NCI-H1105 treated with DMSO at 0.1 percent for 48 hours (cell line): ENCODE measurements at regions not wholly inside any gene's neighbourhood (a gene's known extent, or its start where the extent isn't known, plus 50 kb on each side); places are given as distances from the start of the nearest gene placed in this dataset.
"Not testable (repeated sequence)": the region's sequence is repeated elsewhere in the genome, so short reads cannot be mapped to it uniquely, and the experiment has no call there.

Experiments
- DNase-seq: peaks from one replicate; lab custom pipeline; 2025; lab: John Stamatoyannopoulos, UW

GRCh38 chr12:19625551-19625950 lies 186.3 kb downstream of the AEBP2 start:
- not testable (repeated sequence) for DNase-seq

DNA sequence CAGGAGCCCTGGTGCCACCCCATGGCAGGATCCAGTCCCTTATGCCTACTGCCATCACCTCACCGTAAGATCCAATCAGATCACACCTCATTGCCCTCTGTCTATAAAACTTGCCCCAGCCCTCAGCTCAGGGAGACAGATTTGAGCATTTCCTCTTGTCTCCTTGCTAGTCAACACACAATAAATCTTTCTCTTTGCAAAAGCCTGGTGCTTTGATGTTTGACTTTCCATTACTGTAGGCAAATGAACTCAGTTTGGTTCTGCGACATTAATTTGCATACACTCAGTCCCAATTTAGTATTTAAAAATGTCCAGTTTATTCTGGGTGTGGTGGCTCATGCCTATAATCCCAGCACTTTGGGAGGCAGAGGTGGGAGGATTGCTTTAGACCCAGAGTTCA lies 188.4 kb downstream of the AEBP2 start:
- no peak for DNase-seq

DNA sequence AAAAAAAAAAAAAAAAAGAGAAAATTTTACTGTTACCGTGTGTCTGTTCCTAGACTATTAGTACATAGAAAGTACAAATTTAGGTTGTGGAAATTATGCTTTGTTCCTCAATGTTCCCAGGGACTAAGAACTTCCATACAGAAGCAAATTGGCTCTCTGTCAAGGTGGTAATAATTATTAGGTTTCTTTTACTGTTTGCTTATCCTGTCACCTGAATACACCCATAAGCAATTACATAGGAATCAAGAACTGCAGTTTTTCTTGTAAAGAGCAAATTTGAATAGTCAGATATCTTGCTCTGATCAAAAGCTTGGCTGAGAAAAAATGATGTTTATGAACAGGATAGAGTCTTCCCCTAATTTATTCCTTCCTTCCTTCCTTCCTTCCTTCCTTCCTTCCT lies 191.2 kb downstream of the AEBP2 start:
- DNase-seq = peak; percentile 39

DNA sequence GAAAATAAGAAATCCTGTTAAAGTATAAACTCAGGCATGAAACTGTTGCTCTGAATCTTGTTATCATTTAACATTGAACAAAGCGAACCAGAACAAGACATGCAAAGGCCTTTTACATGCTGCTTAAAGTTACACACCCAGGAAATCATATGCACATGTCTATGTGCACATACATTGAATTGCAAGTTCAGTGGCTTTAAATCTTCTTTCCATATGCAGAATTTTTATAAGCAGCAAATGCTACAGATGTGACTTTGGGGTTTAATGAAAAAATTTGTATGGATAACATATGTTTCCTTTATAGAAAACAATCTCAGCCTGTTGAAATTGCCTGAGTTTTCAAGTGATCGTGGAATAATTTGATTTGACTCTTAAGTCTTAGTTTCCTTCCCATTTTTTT lies 193.9 kb downstream of the AEBP2 start:
- DNase-seq = no peak

DNA sequence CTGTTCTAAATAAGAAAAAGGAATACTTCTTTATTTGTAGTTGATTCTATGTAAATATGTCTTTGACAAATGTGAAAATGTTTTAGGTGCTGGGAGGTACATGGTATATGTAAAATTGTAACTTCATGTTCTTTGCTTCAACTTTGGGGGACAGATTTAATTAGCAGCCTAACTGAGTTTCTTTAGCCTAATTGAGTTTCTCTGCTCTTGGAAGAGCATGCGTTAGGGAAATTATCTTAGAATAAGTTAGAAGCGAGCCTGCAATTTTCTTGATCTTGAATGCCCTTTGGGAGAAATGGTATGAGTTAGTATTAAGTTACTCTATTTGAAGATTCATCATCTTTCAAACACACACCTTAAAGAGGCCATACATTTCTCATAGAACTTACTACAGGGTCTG lies 194.3 kb downstream of the AEBP2 start:
- no peak for DNase-seq

DNA sequence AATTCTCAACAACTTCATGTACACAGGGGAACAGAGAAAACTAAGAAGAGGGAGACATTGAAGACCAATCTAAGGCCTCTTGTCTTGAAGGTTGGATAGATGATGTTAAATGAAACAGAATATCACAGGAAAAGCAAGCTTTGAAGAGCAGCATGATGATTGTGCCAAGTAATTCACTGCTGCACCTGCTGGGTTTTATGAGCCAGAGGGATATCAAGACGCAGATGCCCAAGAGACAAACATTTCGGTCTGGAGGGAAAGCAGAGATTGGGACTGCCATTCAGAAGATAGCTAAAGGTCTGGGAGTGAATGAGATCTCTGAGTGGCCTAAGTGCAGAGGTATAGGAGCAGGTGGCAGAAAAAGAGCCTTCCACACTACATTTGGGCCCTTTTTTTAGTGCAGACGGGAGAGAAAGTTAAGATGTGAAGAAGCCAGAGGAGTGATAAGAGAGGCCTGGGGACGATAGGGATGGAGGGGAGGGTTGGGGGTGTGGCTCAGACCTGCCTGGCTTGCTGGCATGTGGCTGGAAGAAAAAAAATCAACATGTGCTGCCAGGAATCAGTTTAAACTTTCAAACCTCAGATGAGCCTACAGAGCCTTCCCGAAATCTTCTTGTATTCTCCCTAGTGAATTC lies 200.6 kb downstream of the AEBP2 start:
- peak; percentile 76 for DNase-seq

- no peak for DNase-seq
These were observed 202.2 kb downstream of the AEBP2 start for GRCh38 chr12:19641235-19642080.

DNA sequence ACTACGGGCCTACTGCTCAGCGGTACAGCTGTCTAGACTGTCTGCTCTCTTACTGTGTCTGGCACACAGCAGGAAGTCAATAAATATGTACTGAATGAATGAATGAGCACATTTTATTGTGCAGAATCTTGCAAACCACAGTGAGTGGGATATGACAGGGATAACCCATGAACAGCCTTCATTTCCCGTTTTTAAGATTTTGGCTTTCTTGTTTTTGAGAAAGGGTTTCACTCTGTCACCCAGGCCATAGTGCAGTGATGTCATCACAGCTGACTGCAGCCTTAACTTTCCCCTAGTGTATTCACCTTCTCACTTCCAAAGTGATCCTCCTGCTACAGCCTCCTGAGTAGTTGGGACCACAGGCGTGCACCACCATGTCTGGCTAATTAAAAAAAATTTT lies 203.1 kb downstream of the AEBP2 start:
- no peak for DNase-seq

DNA sequence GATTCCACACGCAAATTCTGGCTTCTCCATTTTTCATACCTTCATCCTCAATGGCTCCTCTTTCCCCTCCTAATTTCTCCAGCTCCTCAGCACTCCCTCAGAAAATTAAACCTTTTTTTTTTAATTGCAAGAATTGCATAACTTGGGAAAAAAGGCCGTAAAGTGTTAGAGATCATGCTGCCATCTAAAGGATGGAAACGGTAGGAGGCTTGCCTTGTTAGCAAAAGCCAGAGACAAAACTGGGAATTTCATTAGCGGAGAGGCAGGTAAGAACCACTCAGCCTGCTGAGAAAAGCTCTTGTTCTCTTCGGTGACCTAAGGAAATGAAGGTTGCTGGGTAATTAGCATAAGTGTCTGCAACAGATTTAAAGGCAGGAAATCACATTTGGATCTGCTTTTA lies 204.3 kb downstream of the AEBP2 start:
- DNase-seq = peak; percentile 16

- no peak for DNase-seq
These were observed 205.3 kb downstream of the AEBP2 start for GRCh38 chr12:19644571-19644970.

GRCh38 chr12:19645823-19646222 lies 206.5 kb downstream of the AEBP2 start:
- no peak for DNase-seq

DNA sequence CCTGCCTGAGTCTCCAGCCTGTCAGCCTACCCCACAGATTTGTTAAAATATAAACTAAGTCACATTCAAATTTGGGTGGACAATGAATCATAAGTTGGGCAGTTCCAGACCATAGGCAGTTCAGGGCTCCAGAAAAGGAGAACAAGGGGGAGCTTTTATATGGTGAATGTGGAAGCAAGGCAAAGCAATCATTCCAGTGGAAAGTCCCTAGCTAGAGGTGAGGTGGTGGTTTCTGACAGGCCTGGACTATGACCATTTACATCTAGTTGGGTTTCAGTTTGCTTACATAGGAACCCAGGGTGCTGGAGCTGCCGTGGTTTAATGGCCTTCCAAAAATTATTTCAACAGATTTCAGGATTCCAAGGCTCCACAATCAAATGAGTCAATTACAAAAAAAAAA lies 207.3 kb downstream of the AEBP2 start:
- no peak for DNase-seq

DNA sequence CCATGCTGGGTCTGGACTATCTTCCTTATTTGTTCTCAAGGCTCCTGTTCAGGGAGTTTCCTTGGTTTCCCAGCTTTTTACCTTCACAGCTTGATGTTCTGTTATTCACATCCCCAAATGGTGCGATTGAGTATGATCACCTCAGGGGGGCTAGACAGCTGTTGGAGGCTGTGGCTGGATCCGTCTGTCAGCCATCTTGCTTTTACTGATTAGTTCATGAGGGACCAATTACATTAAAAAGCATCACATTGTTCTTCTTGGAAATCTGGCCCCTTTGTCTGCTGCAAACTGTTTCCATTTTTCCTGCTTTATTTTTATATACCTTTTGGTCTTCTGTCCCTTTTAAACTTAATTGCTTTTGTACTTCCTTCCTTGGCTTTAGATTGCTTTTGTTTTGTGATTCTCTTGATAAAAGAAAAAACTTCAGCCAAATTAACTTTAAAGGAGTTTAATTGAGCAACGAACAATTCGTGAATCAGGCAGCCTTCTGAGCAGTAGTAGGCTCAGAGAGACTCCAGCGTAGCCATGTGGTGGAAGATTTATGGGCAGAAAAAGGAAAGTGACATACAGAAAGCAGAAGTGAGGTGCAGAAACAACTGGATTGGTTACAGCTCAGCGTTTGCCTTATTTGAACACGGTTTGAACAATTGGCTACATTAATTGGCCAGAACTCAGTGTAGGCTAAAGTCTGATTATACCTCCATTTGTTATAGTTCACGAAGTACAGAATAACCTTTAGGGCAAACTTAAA lies 208.7 kb downstream of the AEBP2 start:
- no peak for DNase-seq

DNA sequence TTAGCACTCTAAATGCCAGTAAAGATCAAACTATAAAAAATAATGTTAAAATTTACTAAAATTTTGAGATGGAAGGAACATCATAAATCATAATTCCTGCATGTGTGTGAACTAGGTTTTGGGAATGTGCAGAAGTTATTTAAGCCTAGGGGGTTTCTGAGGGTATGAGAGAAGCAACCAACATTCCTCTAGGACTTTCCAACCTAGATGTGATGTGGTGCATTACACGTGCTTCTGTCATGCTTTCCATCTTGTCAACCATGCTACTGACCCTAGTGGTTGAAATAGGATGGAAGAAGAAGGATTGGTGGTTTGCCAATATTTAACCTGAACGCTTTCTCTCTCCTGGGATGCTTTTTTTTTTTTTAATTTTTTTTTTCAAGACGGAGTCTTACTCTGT lies 209.3 kb downstream of the AEBP2 start:
- DNase-seq = no peak

GRCh38 chr12:19652386-19652785 lies 213.1 kb downstream of the AEBP2 start:
- no peak for DNase-seq

DNA sequence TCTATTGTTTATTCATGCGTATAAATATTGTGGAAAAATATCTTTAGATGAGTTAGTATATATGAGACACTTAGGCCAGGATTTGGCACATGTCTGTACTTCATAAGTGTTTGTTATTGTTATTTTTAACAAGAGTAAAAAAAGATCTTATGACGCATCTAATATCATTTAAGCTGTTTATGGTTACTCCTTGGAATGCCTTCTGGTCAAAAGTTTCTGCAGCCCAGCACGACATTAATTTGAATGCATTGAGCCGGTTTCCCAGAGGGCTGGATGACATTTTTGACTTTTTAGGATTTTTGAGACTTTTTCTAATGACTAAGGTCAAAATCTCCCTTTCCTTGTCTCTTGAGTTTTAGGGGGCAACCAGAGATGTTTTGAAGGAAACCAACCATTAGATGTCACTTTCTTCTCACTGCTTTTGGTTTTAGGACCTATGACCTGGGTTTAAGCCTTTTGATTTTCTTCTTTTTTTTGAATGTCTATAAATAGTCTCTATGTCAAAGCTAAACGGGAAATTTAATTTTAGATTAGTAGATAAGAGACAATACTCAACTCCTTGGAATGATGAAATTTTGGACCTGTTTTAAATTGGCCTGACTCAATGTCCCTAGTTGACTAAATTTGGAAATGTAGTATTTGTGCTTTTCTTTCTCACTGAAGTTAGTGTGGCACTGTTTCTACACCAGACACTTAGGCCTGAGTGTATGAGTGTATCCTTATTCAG lies 215.5 kb downstream of the AEBP2 start:
- no peak for DNase-seq

DNA sequence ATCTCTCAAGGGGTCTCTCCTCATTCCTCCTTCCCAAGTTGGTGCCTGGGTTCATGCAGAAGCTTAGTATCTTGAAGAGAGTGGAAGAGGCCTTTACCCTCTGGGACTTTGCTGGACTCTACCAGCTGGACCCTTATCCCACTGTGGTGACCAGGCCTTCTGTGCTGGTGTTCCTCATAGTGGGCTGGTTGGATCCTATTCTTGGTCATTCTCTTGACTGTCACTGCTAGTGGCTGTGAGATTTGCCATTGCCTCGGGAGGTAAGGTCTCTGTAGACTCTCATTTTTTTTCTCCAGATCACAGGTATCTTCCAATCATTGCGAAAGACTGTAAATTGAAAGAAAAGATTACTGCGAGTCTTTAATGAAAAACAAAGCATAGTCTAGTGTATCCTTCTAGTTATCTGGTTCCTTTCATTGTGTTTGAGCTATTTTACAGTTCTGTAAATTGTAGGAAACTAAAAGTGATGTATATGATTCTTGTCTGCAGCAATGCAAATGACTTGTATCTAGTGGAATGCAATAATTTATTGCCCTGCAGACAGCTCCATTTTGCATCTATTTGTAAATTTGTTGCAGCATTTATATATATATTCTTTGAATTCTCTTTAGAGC lies 217.9 kb downstream of the AEBP2 start:
- DNase-seq = no peak

GRCh38 chr12:19657732-19658130 lies 218.4 kb downstream of the AEBP2 start:
- no peak for DNase-seq

GRCh38 chr12:19659086-19659485 lies 219.8 kb downstream of the AEBP2 start:
- no peak for DNase-seq

DNA sequence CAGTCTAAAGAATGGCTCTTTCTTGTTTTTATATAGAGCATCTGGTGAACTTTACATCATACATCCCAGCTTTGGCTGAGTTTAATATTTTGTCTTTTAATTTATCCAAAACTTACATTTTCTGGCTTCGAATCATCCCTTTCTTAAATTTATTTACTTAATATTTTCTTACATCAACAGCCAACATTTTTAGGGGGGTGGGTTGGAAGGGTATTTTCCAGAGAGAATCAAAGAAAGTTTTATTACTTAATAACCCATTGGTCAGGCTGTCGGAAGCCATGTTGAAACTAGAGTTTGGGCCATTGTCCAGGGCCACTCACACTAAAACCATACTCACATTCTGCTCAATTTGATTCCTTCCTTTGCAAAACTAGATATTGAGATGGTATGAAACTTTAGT lies 220.2 kb downstream of the AEBP2 start:
- DNase-seq = no peak

GRCh38 chr12:19665121-19665900 lies 226.0 kb downstream of the AEBP2 start:
- no peak for DNase-seq
